GM21390 (cell line): ENCODE measurements at regions not wholly inside any gene's neighbourhood (a gene's known extent, or its start where the extent isn't known, plus 50 kb on each side); places are given as distances from the start of the nearest gene placed in this dataset.
"Not testable (repeated sequence)": the region's sequence is repeated elsewhere in the genome, so short reads cannot be mapped to it uniquely, and the experiment has no call there.

Source experiments
- ATAC-seq: cut with Tn5 transposase; IDR thresholded peaks from one replicate; pipeline ENCODE4 v1.9.1; 2021; ENCODE audit not compliant: unreplicated experiment

- ATAC-seq: no peak
These were observed 235.0 kb downstream of the TTLL2 start for GRCh38 chr6:167559675-167560479.

DNA sequence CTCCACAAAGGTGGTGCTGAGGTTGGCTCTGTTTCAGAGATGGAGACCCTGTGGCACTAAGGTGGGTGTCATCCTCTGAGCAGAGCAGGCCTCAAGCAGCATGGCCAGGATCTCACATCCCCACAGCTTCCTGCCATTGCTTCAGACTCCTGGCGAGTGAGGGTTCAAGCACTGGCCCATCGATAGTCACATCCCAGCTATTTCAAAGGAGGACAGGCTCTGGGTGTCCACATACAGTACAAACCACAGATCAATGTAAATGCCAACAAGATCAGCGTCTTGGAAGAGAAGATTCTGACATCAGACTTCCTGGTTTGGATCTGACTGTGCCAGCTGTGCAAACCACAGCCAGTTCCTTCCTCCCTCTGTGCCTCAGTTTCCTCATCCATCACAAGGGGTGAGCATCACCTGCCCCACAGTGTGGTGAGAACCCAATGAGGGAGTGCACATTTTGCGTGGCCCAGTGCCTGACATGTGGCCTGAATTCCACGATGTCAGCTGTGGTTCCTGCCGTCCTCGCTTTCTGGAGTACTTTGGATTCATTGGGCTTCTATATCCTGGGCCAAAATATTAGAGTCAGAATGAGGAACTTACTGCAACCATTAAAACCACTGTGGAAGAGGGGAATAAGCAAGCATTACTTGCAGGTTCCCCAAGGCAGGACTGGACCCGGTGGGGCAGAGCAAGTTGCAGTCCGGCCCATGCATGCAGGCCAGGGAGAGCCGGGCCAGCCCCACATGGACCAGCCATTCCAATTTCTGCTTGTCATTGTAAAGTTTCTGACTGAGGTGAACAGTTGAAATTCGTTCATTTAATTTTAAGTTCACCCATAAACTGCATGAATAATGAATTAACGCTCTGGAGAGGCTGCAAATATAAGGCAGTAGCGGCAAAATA lies 236.0 kb downstream of the TTLL2 start:
- ATAC-seq: no peak

DNA sequence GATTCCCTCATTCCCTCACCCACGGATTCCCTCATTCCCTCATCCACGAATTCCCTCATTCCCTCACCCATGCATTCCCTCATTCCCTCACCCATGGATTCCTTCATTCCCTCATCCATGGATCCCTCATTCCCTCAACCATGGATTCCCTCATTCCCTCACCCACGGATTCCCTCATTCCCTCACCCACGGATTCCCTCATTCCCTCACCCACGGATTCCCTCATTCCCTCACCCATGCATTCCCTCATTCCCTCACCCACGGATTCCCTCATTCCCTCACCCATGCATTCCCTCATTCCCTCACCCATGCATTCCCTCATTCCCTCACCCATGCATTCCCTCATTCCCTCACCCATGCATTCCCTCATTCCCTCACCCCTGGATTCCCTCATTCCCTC lies 238.0 kb downstream of the TTLL2 start:
- not testable (repeated sequence) for ATAC-seq

DNA sequence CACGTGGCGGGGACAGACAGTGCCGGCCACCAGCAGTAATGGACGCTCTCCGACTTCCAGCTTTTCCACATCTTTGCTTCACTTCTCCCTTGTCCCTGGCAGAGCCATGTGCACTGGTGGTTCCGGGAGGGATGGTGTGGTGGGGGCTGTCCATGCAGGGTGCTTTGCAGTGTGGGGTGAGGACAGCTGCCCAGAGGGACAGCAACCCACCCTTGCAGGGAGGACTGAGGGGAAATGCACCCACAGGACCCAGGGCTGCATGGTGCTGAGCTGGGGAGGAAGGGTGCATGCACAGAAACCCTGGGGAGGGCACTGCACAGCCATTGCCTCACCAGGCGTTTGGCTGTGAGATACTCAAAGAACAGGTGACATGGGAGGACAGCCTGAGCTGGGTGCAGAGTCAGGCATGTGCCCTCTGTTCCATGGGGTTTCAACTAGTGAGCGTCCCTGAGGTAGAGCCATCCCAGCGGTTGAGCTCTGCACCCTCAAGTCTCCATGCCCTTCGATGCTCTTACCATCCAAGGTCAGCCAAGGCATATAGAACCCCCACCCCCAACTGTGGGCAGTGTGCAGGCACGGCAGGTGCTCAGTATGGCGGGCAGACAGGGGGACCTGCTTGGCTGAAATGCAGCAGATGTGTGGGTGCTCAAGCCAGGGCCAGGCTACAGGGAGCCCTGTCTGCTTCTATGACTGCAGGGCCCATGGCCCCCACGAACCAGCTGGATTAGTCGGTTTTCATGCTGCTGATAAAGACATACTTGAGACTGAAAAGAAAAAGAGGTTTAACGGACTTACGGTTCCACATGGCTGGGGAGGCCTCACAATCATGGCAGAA lies 239.7 kb downstream of the TTLL2 start:
- no peak for ATAC-seq

DNA sequence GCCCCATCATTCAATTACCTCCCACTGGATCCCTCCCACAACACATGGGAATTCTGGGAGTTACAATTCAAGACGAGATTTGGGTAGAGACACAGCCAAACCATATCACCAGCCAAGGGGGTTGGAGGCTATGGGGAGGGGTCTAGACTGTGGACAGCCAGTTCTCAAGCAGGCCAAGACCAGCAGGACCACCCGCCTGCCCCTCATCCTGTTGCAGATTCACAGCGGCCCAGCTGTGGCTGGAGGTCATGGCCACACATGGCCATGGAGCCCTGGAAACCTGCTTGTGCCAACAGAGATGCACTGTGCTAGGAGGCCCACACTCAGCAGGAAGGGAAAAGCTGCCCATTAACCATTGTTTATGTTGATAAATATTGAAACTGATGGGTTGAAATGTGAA lies 240.5 kb downstream of the TTLL2 start:
- no peak for ATAC-seq

- ATAC-seq: no peak
These were observed 241.2 kb downstream of the TTLL2 start for GRCh38 chr6:167565884-167566599.

DNA sequence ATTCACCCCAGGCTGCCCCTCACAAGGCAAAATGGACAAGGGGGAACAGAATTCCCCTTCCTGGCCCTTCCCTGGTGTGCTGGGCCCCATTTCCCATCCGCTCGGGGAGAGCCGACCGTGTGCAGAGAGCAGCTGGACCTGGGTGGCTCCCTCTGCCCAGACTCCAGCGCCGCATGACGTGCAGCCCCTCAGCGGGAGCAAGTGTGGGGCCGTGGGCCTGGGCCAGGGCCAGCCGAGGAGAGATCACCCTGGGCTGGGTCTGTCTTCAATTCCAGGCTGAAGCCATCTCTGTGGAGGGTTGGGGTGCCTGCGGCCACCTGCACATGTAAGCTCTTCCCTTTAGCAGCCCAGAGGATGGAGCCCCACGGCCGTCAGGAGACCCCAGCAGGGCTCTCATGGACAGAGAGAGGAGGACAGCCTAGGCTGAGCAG lies 241.8 kb downstream of the TTLL2 start:
- ATAC-seq: no peak

DNA sequence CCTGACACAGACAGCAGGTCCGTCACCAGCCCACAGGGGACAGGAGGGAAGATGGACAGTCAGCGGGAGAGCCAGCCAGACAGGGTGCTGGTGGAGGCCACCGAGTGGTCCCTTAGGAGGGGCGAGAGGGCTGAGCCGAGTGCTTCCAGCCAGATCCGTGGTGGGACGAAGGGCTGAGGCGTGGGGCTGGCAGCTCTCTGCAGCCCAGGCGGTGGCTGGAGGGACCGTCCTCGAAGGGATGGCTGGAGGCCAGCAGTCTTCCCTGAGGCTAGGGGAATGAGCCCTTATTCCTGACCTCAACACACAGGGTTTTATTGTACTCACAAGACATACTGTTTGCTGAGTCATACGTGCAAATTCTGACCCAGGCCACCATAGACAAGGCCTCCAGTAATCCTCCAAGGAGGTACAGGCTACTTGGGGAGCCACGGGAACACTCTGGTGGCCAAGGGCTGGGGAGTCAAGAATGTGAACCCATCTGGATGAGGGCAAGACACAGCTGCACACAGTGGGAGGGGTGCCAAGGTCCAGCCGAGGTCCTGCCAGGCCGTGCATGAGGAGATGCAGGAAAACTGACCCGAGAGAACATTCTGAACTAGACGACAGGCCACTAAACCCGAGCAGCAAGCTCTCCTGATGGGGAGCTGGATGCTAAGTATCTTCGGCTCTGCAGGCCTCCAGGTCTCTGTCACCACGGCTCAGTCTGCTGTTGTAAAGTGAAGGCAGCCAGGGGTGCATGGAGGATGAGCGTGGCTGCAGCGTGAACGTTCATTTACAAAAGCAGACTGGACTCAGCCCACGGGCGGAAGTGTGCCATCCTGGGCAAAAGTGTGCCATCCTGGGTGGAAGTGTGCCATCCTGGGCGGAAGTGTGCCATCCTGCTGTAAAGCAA lies 242.5 kb downstream of the TTLL2 start:
- no peak for ATAC-seq

- ATAC-seq: no peak
These were observed 243.6 kb downstream of the TTLL2 start for GRCh38 chr6:167568407-167569024.

GRCh38 chr6:167569041-167569805 lies 244.3 kb downstream of the TTLL2 start:
- no peak for ATAC-seq

GRCh38 chr6:167569879-167570278 lies 245.0 kb downstream of the TTLL2 start:
- no peak for ATAC-seq

DNA sequence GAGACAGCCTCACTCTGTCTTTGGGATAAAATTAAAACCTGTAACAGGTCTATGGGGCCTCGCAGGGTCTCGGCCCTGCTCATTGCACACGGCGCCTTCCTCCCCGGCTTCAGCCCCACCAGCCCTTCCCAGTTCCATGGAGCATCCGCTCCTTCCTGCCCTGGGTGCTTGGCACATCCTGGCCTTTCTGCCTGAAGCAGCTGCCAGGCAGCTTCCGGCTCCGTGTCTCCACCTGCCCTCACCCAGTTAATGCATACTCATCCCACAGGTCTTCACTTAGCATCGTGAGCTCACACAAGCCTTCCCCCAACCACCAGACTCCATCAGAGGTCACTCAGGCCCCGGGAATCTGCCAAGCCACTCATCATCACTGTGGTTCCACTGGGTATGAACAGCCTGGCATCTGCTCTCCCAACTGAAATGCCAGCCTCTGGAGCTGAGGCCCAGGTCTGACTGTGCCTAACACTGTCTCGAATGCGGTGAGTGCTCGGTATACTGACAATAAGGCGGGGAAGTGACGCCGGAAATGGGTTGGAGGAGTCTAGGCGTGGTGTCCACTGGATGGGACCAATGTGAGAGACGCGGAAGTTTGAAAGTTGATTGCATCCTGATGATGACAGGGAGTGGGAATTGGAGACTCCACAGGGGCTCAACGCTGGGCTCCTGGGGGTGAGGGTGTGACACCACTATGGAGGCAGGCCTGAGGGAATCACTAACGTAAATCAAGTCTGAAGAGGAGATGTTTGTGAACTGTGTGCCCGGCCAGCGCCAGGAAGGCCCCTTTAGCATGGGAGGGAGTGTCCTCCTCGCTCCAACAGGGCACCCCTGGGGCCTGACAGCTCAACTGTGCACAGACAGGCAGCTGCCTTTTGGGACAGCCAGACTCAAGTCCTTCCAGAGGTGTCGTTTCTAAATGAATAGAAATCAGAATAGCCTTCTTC lies 245.8 kb downstream of the TTLL2 start:
- ATAC-seq: no peak

GRCh38 chr6:167571550-167571949 lies 246.7 kb downstream of the TTLL2 start:
- ATAC-seq: no peak

DNA sequence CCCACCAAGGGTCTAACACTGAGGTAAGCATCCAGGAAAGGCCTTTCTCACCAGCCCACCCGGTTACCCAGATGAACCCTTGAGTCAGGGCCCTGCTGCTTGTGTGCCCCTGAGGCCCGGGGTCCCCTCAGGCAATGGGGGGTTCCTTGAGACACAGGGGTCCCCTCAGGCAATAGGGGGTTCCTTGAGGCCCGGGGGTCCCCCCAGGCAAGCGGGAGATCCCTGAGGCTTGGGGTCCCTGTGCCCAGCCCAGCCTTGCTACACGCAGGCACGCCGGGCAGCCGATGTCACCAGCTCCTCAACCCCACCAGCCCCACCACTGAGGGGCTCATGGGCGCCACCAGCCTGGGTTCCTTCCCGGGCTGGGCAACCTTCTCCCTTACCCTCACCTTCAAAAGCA lies 247.2 kb downstream of the TTLL2 start:
- ATAC-seq: no peak

GRCh38 chr6:167572841-167573271 lies 248.0 kb downstream of the TTLL2 start:
- no peak for ATAC-seq

GRCh38 chr6:167573461-167574215 lies 248.8 kb downstream of the TTLL2 start:
- ATAC-seq: no peak
